Endothelial cell (in vitro differentiated cells): ENCODE measurements at regions not wholly inside any gene's neighbourhood (a gene's known extent, or its start where the extent isn't known, plus 50 kb on each side); places are given as distances from the start of the nearest gene placed in this dataset.
"Not testable (repeated sequence)": the region's sequence is repeated elsewhere in the genome, so short reads cannot be mapped to it uniquely, and the experiment has no call there.

ENCODE experiments used
- DNase-seq: peaks from one replicate; pipeline ENCODE4 v3.0.0; 2021; ENCODE audit warnings: low spot score
- H3K27ac Mint-ChIP-seq: one replicate; pipeline ENCODE4 v1.8.0; 2021; ENCODE audit warnings: mixed read lengths, inconsistent platforms; ENCODE audit not compliant: unreplicated experiment
- H3K27me3 Mint-ChIP-seq: one replicate; pipeline ENCODE4 v1.8.0; 2021; ENCODE audit warnings: mild to moderate bottlenecking, moderate library complexity, mixed read lengths, inconsistent platforms; ENCODE audit not compliant: unreplicated experiment
- H3K36me3 Mint-ChIP-seq: one replicate; pipeline ENCODE4 v1.8.0; 2021; ENCODE audit warnings: mild to moderate bottlenecking, low read depth, mixed read lengths, inconsistent platforms; ENCODE audit not compliant: unreplicated experiment
- H3K4me1 Mint-ChIP-seq: one replicate; pipeline ENCODE4 v1.8.0; 2021; ENCODE audit warnings: mild to moderate bottlenecking, mixed read lengths, inconsistent platforms; ENCODE audit not compliant: unreplicated experiment
- H3K4me3 Mint-ChIP-seq: one replicate; pipeline ENCODE4 v1.8.0; 2021; ENCODE audit warnings: mild to moderate bottlenecking, mixed read lengths, inconsistent platforms; ENCODE audit not compliant: unreplicated experiment
- H3K9me3 Mint-ChIP-seq: one replicate; pipeline ENCODE4 v1.8.0; 2021; ENCODE audit warnings: mixed read lengths, inconsistent platforms; ENCODE audit not compliant: unreplicated experiment
- TF ChIP-seq, protein P1 (sequence below): fragments of 200-600 bp; sonication (generic); IDR thresholded peaks from one replicate; pipeline ENCODE4 v1.5.0; 2021; ENCODE audit warnings: antibody characterized with exemption; ENCODE audit not compliant: unreplicated experiment

GRCh38 chr20:12111431-12112088, 193.9 kb downstream of the BTBD3 start:
- DNase-seq, result no peak
- Mint-ChIP-seq H3K4me1 (peaks cover 2% of the 10 kb centered on the region), H3K9me3 (no peaks in the 10 kb centered on the region), H3K27ac (no peak overlapping the region), H3K4me3 (no peak overlapping the region), H3K36me3 (no peaks in the 10 kb centered on the region), H3K27me3 (no peaks in the 10 kb centered on the region)
- TF ChIP-seq, protein P1, sequence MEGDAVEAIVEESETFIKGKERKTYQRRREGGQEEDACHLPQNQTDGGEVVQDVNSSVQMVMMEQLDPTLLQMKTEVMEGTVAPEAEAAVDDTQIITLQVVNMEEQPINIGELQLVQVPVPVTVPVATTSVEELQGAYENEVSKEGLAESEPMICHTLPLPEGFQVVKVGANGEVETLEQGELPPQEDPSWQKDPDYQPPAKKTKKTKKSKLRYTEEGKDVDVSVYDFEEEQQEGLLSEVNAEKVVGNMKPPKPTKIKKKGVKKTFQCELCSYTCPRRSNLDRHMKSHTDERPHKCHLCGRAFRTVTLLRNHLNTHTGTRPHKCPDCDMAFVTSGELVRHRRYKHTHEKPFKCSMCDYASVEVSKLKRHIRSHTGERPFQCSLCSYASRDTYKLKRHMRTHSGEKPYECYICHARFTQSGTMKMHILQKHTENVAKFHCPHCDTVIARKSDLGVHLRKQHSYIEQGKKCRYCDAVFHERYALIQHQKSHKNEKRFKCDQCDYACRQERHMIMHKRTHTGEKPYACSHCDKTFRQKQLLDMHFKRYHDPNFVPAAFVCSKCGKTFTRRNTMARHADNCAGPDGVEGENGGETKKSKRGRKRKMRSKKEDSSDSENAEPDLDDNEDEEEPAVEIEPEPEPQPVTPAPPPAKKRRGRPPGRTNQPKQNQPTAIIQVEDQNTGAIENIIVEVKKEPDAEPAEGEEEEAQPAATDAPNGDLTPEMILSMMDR, result no peak

- no peaks in the 10 kb centered on the region for H3K36me3 Mint-ChIP-seq
- TF ChIP-seq, protein P1, result no peak
- no peak overlapping the region for H3K27ac Mint-ChIP-seq
Observed at GRCh38 chr20:12112089-12112474, 194.4 kb downstream of the BTBD3 start.

DNA sequence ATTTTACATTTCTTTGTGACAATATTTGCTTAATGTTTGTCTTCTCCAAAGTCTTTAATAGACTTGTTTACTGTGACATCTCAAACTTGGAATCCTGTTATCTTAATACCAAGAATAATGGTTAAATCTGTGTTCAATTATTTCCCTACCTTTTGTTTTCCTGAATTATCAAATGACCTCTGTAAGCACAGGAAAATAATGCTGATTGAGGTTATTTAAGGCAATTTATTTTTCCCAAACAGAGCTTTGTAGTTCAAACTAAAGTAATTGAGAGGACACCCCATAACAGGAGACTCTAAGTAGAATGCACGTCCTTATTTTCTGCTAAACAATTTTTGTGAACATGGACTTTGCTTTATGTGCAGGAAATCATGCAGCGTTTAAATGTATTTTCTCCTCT, 195.0 kb downstream of the BTBD3 start:
- DNase-seq, result no peak
- Mint-ChIP-seq H3K36me3 (no peaks in the 10 kb centered on the region), H3K4me1 (peaks cover 2% of the 10 kb centered on the region), H3K4me3 (no peak overlapping the region), H3K27me3 (no peaks in the 10 kb centered on the region), H3K27ac (no peak overlapping the region), H3K9me3 (no peaks in the 10 kb centered on the region)
- TF ChIP-seq, protein P1, result no peak

More at GRCh38 chr20:12112089-12112474, 194.4 kb downstream of the BTBD3 start:
- no peak for DNase-seq
- Mint-ChIP-seq H3K4me1 (peaks cover 2% of the 10 kb centered on the region), H3K27me3 (no peaks in the 10 kb centered on the region), H3K4me3 (no peak overlapping the region), H3K9me3 (no peaks in the 10 kb centered on the region)

- Mint-ChIP-seq H3K36me3 (no peaks in the 10 kb centered on the region), H3K27ac (no peak overlapping the region), H3K9me3 (no peaks in the 10 kb centered on the region), H3K4me3 (no peak overlapping the region), H3K4me1 (peaks cover 2% of the 10 kb centered on the region), H3K27me3 (no peaks in the 10 kb centered on the region)
- TF ChIP-seq, protein P1, result no peak
- no peak for DNase-seq
Observed at GRCh38 chr20:12113075-12113467, 195.4 kb downstream of the BTBD3 start.

- H3K27me3 Mint-ChIP-seq, result no peaks in the 10 kb centered on the region
- no peaks in the 10 kb centered on the region for H3K36me3 Mint-ChIP-seq
- TF ChIP-seq, protein P1, result no peak
- peaks cover 2% of the 10 kb centered on the region for H3K4me1 Mint-ChIP-seq
- no peaks in the 10 kb centered on the region for H3K9me3 Mint-ChIP-seq
- no peak overlapping the region for H3K27ac Mint-ChIP-seq
- no peak overlapping the region for H3K4me3 Mint-ChIP-seq
- DNase-seq, result no peak
Observed at GRCh38 chr20:12113468-12114371, 196.0 kb downstream of the BTBD3 start.

GRCh38 chr20:12129114-12129513, 211.4 kb downstream of the BTBD3 start:
- not testable (repeated sequence) for H3K27ac Mint-ChIP-seq, H3K9me3 Mint-ChIP-seq, DNase-seq, H3K4me3 Mint-ChIP-seq, H3K36me3 Mint-ChIP-seq, H3K27me3 Mint-ChIP-seq, H3K4me1 Mint-ChIP-seq

DNA sequence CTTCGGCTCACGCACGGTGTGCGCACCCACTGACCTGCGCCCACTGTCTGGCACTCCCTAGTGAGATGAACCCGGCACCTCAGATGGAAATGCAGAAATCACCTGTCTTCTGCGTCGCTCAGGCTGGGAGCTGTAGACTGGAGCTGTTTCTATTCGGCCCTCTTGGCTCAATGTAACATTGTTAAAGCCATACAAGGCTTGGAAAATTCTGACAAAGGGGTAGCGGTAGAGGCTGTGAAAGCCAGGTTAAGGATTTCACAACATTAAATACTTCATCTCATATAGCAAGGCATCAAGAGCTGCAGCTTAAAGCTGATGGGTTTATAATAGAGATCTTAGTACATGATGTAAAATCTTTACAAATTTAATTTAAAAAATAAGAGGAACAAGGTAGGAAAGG, 211.8 kb downstream of the BTBD3 start:
- H3K27ac Mint-ChIP-seq, H3K4me3 Mint-ChIP-seq, H3K4me1 Mint-ChIP-seq, H3K27me3 Mint-ChIP-seq, H3K36me3 Mint-ChIP-seq, DNase-seq, H3K9me3 Mint-ChIP-seq: not testable (repeated sequence)
